Duodenal mucosa (tissue), 2 donors: ENCODE measurements at regions not wholly inside any gene's neighbourhood (a gene's known extent, or its start where the extent isn't known, plus 50 kb on each side); places are given as distances from the start of the nearest gene placed in this dataset.

Source experiments
- H3K27ac ChIP-seq: one replicate; pipeline ENCODE4 v1.7.0; 2013; ENCODE audit warnings: low read depth, low read length
- H3K27me3 ChIP-seq, 2 donors: one replicate each; pipeline ENCODE4 v1.7.0; 2013; ENCODE audit warnings: low read length in 2 of 2, control low read depth in 1 of 2; ENCODE audit not compliant: insufficient read depth in 2 of 2, control insufficient read depth in 1 of 2
- H3K36me3 ChIP-seq, 2 donors: one replicate each; pipeline ENCODE4 v1.7.0; 2013; ENCODE audit warnings: low read length in 2 of 2, control low read depth in 1 of 2; ENCODE audit not compliant: insufficient read depth in 2 of 2, control insufficient read depth in 1 of 2
- H3K4me1 ChIP-seq, 2 donors: one replicate each; pipeline ENCODE4 v1.7.0; 2013; ENCODE audit warnings: low read length in 2 of 2, control low read depth in 1 of 2; ENCODE audit not compliant: insufficient read depth in 2 of 2, control insufficient read depth in 1 of 2
- H3K4me3 ChIP-seq, 2 donors: one replicate each; pipeline ENCODE4 v1.7.0; 2013; ENCODE audit warnings: low read length in 2 of 2, low read depth in 1 of 2
- H3K9ac ChIP-seq, 2 donors: one replicate each; pipeline ENCODE4 v1.7.0; 2013; ENCODE audit warnings: low read length in 2 of 2, low read depth in 1 of 2
- H3K9me3 ChIP-seq, 2 donors: one replicate each; pipeline ENCODE4 v1.7.0; 2013; ENCODE audit warnings: low read length in 2 of 2, control low read depth in 1 of 2; ENCODE audit not compliant: control insufficient read depth in 1 of 2

GRCh38 chr1:217965156-217965786, 319.8 kb upstream of the RRP15 start:
- Histone ChIP-seq H3K4me1 (no peaks in the 10 kb centered on the region), H3K9me3 (no peaks in the 10 kb centered on the region), H3K27ac (no peak overlapping the region), H3K36me3 (no peaks in the 10 kb centered on the region), H3K4me3 (no peak overlapping the region), H3K9ac (no peak overlapping the region), H3K27me3 (no peaks in the 10 kb centered on the region)

- Histone ChIP-seq H3K27me3 (no peaks in the 10 kb centered on the region), H3K9me3 (no peaks in the 10 kb centered on the region), H3K9ac (no peak overlapping the region)
Measured at GRCh38 chr1:217968085-217968484, 317.0 kb upstream of the RRP15 start.

GRCh38 chr1:217969428-217969827, 315.7 kb upstream of the RRP15 start:
- Histone ChIP-seq H3K4me1 (no peaks in the 10 kb centered on the region), H3K9ac (no peak overlapping the region), H3K9me3 (no peaks in the 10 kb centered on the region), H3K27me3 (no peaks in the 10 kb centered on the region), H3K4me3 (no peak overlapping the region), H3K36me3 (no peaks in the 10 kb centered on the region), H3K27ac (no peak overlapping the region)

More at GRCh38 chr1:217968085-217968484, 317.0 kb upstream of the RRP15 start:
- H3K36me3 ChIP-seq = no peaks in the 10 kb centered on the region
- no peak overlapping the region for H3K4me3 ChIP-seq
- no peaks in the 10 kb centered on the region for H3K4me1 ChIP-seq
- no peak overlapping the region for H3K27ac ChIP-seq

- Histone ChIP-seq H3K4me3 (no peak overlapping the region), H3K9ac (no peak overlapping the region), H3K9me3 (no peaks in the 10 kb centered on the region), H3K36me3 (no peaks in the 10 kb centered on the region), H3K27me3 (no peaks in the 10 kb centered on the region), H3K4me1 (no peaks in the 10 kb centered on the region), H3K27ac (no peak overlapping the region)
Measured at GRCh38 chr1:217977943-217978342, 307.1 kb upstream of the RRP15 start.

GRCh38 chr1:217981430-217981829, 303.7 kb upstream of the RRP15 start:
- H3K27ac ChIP-seq = no peak overlapping the region
- H3K9me3 ChIP-seq = no peaks in the 10 kb centered on the region
- peaks cover 0 to 5% of the 10 kb centered on the region in 2 donors for H3K4me1 ChIP-seq
- H3K27me3 ChIP-seq = no peaks in the 10 kb centered on the region
- H3K4me3 ChIP-seq = no peak overlapping the region
- H3K36me3 ChIP-seq = no peaks in the 10 kb centered on the region
- no peak overlapping the region for H3K9ac ChIP-seq

GRCh38 chr1:217982331-217983050, 302.6 kb upstream of the RRP15 start:
- no peaks in the 10 kb centered on the region for H3K9me3 ChIP-seq
- no peak overlapping the region for H3K9ac ChIP-seq
- peaks cover 0 to 5% of the 10 kb centered on the region in 2 donors for H3K4me1 ChIP-seq
- H3K4me3 ChIP-seq = no peak overlapping the region
- H3K27ac ChIP-seq = no peak overlapping the region
- no peaks in the 10 kb centered on the region for H3K27me3 ChIP-seq
- H3K36me3 ChIP-seq = no peaks in the 10 kb centered on the region

- Histone ChIP-seq H3K4me1 (peaks cover 0 to 5% of the 10 kb centered on the region in 2 donors), H3K9ac (no peak overlapping the region), H3K27ac (no peak overlapping the region), H3K36me3 (no peaks in the 10 kb centered on the region), H3K4me3 (no peak overlapping the region), H3K9me3 (no peaks in the 10 kb centered on the region), H3K27me3 (no peaks in the 10 kb centered on the region)
Measured at GRCh38 chr1:217983051-217983375, 302.1 kb upstream of the RRP15 start.

GRCh38 chr1:217985641-217986040, 299.5 kb upstream of the RRP15 start:
- H3K4me1 ChIP-seq = peaks cover 0 to 5% of the 10 kb centered on the region in 2 donors
- H3K36me3 ChIP-seq = no peaks in the 10 kb centered on the region
- H3K9me3 ChIP-seq = no peaks in the 10 kb centered on the region
- no peak overlapping the region for H3K4me3 ChIP-seq
- no peak overlapping the region for H3K9ac ChIP-seq
- H3K27ac ChIP-seq = no peak overlapping the region
- no peaks in the 10 kb centered on the region for H3K27me3 ChIP-seq

GRCh38 chr1:217989510-217989909, 295.6 kb upstream of the RRP15 start:
- no peak overlapping the region for H3K9ac ChIP-seq
- no peaks in the 10 kb centered on the region for H3K9me3 ChIP-seq
- no peaks in the 10 kb centered on the region for H3K36me3 ChIP-seq
- H3K27me3 ChIP-seq = no peaks in the 10 kb centered on the region
- H3K4me3 ChIP-seq = no peak overlapping the region
- H3K27ac ChIP-seq = no peak overlapping the region
- H3K4me1 ChIP-seq = peaks cover 0 to 5% of the 10 kb centered on the region in 2 donors

GRCh38 chr1:217993439-217993838, 291.7 kb upstream of the RRP15 start:
- no peak overlapping the region for H3K9ac ChIP-seq
- H3K27me3 ChIP-seq = no peaks in the 10 kb centered on the region
- no peaks in the 10 kb centered on the region for H3K36me3 ChIP-seq
- H3K27ac ChIP-seq = no peak overlapping the region
- H3K4me1 ChIP-seq = no peaks in the 10 kb centered on the region
- H3K4me3 ChIP-seq = no peak overlapping the region
- H3K9me3 ChIP-seq = no peaks in the 10 kb centered on the region
